HepG2 (cell line): ENCODE measurements at regions not wholly inside any gene's neighbourhood (a gene's known extent, or its start where the extent isn't known, plus 50 kb on each side); places are given as distances from the start of the nearest gene placed in this dataset.
"Not testable (repeated sequence)": the region's sequence is repeated elsewhere in the genome, so short reads cannot be mapped to it uniquely, and the experiment has no call there.

Experiments used
- ATAC-seq: fragments of 200-7000 bp; cut with Tn5 transposase; 3 replicates; pipeline ENCODE4 v1.9.1; 2020; ENCODE audit warnings: mild to moderate bottlenecking, moderate library complexity
- BruUV-seq: library from RNA; stranded (reverse); fragments of 400-500 nt; replicated peaks from 2 replicates; lab custom pipeline; 2021; lab: Mats Ljungman, UMichigan
- CTCF ChIA-PET: fragments of 300-600 bp; formaldehyde crosslinking; extraction: SDS; loops from one replicate; lab custom pipeline; 2021; ENCODE audit warnings: low total read pairs, inconsistent platforms, low intra/inter-chr PET ratio; lab: Yijun Ruan, JAX
- POLR2A ChIA-PET: fragments of 350-600 bp; sonication (Branson Sonifier 250); formaldehyde crosslinking; loops from one replicate; lab custom pipeline; 2020; ENCODE audit warnings: antibody characterized with exemption, inconsistent platforms; lab: Yijun Ruan, JAX
- DNase-seq: peaks from one replicate; pipeline ENCODE4 v3.0.0-alpha.2; 2015; ENCODE audit warnings: low spot score
- FAIRE-seq: peaks from 3 replicates; lab custom pipeline; 2011; peaks lifted over from hg19 to GRCh38; lab: Jason Lieb, UNC
- H2AFZ ChIP-seq: one replicate; pipeline ENCODE4 v1.6.1; 2011; ENCODE audit warnings: low read length, inconsistent platforms
- H3K27ac ChIP-seq: fragments of 300-600 bp; 3 replicates; pipeline ENCODE4 v1.8.0; 2011; ENCODE audit warnings: mixed run types, mild to moderate bottlenecking, mixed read lengths, low read length, inconsistent platforms; ENCODE audit not compliant: insufficient read depth; ENCODE audit errors: extremely low read length
- H3K27me3 ChIP-seq, 2 experiments: fragments of 200-600 bp in 1 of 2; 2 replicates in 1 of 2; 3 replicates in 1 of 2; pipeline versions ENCODE4 v1.6.0 to v1.8.0; 2011; ENCODE audit warnings: low read length in 2 of 2, mild to moderate bottlenecking in 2 of 2, moderate library complexity in 2 of 2, inconsistent platforms in 1 of 2; ENCODE audit not compliant: insufficient read depth in 2 of 2, control insufficient read depth in 1 of 2
- H3K36me3 ChIP-seq, 2 experiments: fragments of 200-600 bp in 1 of 2; replicated peaks in 1 of 2; 2 replicates in 1 of 2; 3 replicates in 1 of 2; pipeline versions ENCODE4 v1.5.1 to v1.8.0; 2011; ENCODE audit warnings: low read length in 2 of 2, inconsistent platforms in 1 of 2; ENCODE audit not compliant: insufficient read depth in 2 of 2, control insufficient read depth in 1 of 2
- H3K4me1 ChIP-seq: 2 replicates; pipeline ENCODE4 v1.5.1; 2012; ENCODE audit warnings: low read length, inconsistent platforms; ENCODE audit not compliant: insufficient read depth
- H3K4me2 ChIP-seq: 2 replicates; pipeline ENCODE4 v1.6.0; 2011; ENCODE audit warnings: low read depth, low read length, inconsistent platforms
- H3K4me3 ChIP-seq, 3 experiments: fragments of 200-600 bp in 1 of 3; sonication (generic), shearing (Covaris generic) in 1 of 3; replicated peaks in 1 of 3; 2 replicates each; pipeline ENCODE4 v1.5.1; 2011 to 2016; ENCODE audit warnings: low read length in 3 of 3, inconsistent platforms in 2 of 3, low read depth in 2 of 3, mild to moderate bottlenecking in 2 of 3, control low read depth in 1 of 3, mixed read lengths in 1 of 3; ENCODE audit not compliant: insufficient read depth in 1 of 3
- H3K79me2 ChIP-seq: one replicate; pipeline ENCODE4 v1.6.1; 2011; ENCODE audit warnings: low read length, inconsistent platforms; ENCODE audit not compliant: insufficient read depth
- H3K9ac ChIP-seq: 2 replicates; pipeline ENCODE4 v1.6.0; 2011; ENCODE audit warnings: mild to moderate bottlenecking, low read depth, low read length, inconsistent platforms; ENCODE audit not compliant: insufficient read depth
- H3K9me3 ChIP-seq: 2 replicates; pipeline ENCODE4 v1.5.1; 2012; ENCODE audit warnings: mild to moderate bottlenecking, low read length
- H4K20me1 ChIP-seq: 2 replicates; pipeline ENCODE4 v1.6.0; 2011; ENCODE audit warnings: inconsistent platforms, mild to moderate bottlenecking, low read length, moderate library complexity; ENCODE audit not compliant: insufficient read depth
- HNRNPH1 ChIP-seq: fragments of 200-400 bp; formaldehyde crosslinking; optimal IDR thresholded peaks from 2 replicates; pipeline ENCODE3; 2017; ENCODE audit warnings: mild to moderate bottlenecking, low read depth, low read length
- HOXA3 ChIP-seq: sonication (generic); formaldehyde crosslinking; IDR thresholded peaks from 2 replicates; pipeline ENCODE4 v1.5.0; 2020; ENCODE audit warnings: missing genetic modification reagents
- NCOA1 ChIP-seq: sonication (generic); formaldehyde crosslinking; IDR thresholded peaks from 2 replicates; pipeline ENCODE4 v1.9.0; 2021; ENCODE audit warnings: missing genetic modification reagents
- REL ChIP-seq: sonication (generic); formaldehyde crosslinking; conservative IDR thresholded peaks from 2 replicates; pipeline ENCODE4 v1.8.0; 2022; ENCODE audit warnings: mild to moderate bottlenecking, missing genetic modification reagents, moderate library complexity
- SIX1 ChIP-seq: sonication (generic); formaldehyde crosslinking; IDR thresholded peaks from 2 replicates; pipeline ENCODE4 v1.4.0; 2020; ENCODE audit warnings: missing genetic modification reagents, borderline replicate concordance
- SNAPC2 ChIP-seq: sonication (generic); formaldehyde crosslinking; IDR thresholded peaks from 2 replicates; pipeline ENCODE4 v1.8.1; 2022; ENCODE audit warnings: mild to moderate bottlenecking, missing genetic modification reagents
- SRY ChIP-seq: sonication (generic); formaldehyde crosslinking; IDR thresholded peaks from 2 replicates; pipeline ENCODE4 v1.8.0; 2022; ENCODE audit warnings: mild to moderate bottlenecking, missing genetic modification reagents
- ZFP62 ChIP-seq: sonication (generic); formaldehyde crosslinking; IDR thresholded peaks from 2 replicates; pipeline ENCODE4 v1.4.0; 2020; ENCODE audit warnings: missing genetic modification reagents
- ZNF276 ChIP-seq: sonication (generic); formaldehyde crosslinking; IDR thresholded peaks from 2 replicates; pipeline ENCODE4 v1.4.0; 2020; ENCODE audit warnings: mild to moderate bottlenecking, low read depth, missing genetic modification reagents
- ZNF530 ChIP-seq: sonication (generic); formaldehyde crosslinking; IDR thresholded peaks from 2 replicates; pipeline ENCODE4 v1.5.0; 2020; ENCODE audit warnings: low read depth, mild to moderate bottlenecking, missing genetic modification reagents
- ZNF619 ChIP-seq: sonication (generic); formaldehyde crosslinking; IDR thresholded peaks from 2 replicates; pipeline ENCODE4 v1.4.0; 2020; ENCODE audit warnings: mild to moderate bottlenecking, missing genetic modification reagents
- WGBS: methylation state at CpG from one replicate; pipeline ENCODE4 v1.1.6; 2017; ENCODE audit warnings: low lambda C conversion rate; 5-methylcytosine and 5-hydroxymethylcytosine counted together
- in situ Hi-C: cut with HindIII; loops from 2 replicates; pipeline ENCODE4 v1.10.0; 2017; ENCODE audit warnings: low pct_unique_long_range_greater_than_20kb; ENCODE audit not compliant: extremely low pct_ligation_motif_present
- intact Hi-C: fragments of 100-400 bp; cut with micrococcal nuclease; formaldehyde crosslinking; loops from one replicate; pipeline ENCODE4 v1.10.0; 2022; ENCODE audit not compliant: unreplicated experiment
- TF ChIP-seq, protein P1 (sequence below): sonication (generic); formaldehyde crosslinking; IDR thresholded peaks from 2 replicates; pipeline ENCODE4 v1.5.0; 2020; ENCODE audit warnings: mild to moderate bottlenecking, missing genetic modification reagents, moderate library complexity

DNA sequence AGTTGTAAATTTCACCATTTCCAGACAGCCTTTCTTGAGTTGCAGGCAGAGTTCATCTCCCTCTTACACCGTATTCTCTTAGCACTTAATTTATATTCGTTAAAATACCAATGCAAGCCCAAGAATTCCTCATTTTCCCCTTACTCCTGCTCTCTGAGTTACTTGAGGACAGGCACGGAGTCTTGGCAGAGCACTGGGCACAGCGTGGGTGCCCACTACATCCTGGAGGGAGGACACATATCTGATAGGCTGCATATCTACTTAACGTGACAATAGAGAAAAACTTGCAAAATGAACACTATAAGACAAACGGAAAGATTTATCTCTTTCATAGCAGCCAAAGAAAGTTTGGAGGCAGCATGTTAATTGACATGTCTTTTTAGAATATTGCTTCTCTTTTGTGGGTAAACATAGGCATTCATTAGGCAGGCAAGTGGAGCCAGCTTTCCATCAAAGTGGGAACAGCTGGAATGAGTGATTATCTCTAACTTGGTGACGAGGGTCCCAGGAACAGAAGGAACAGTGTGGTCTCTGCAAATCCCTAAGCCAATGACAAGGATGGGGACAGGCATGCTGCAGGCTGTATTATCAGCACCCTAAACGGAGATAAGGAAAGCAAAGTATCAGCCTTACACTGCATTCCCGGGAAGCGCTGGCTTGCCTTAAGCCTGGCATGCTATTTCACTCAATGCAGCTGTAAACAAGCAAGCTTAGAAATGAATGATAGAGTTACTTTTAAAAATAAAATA, 116.5 kb downstream of the RTP4 start (continued):
- no peak for TF ChIP-seq ZNF276 (CRISPR knock-in tag)
- TF ChIP-seq, all 625 proteins: peak for 0

GRCh38 chr3:187481426-187481825, 113.2 kb downstream of the RTP4 start:
- Histone ChIP-seq H3K4me1 (no peaks in the 10 kb centered on the region), H3K4me2 (no peak overlapping the region)
- WGBS = 0% methylated on average over 3 of the region's 3 CpGs
- TF ChIP-seq ZFP62 (CRISPR knock-in tag) = no peak
- TF ChIP-seq REL (CRISPR knock-in tag) = no peak
- TF ChIP-seq NCOA1 (CRISPR knock-in tag) = no peak
- TF ChIP-seq ZNF619 (CRISPR knock-in tag) = no peak
- no peak for TF ChIP-seq ZNF530
- TF ChIP-seq, protein P1, sequence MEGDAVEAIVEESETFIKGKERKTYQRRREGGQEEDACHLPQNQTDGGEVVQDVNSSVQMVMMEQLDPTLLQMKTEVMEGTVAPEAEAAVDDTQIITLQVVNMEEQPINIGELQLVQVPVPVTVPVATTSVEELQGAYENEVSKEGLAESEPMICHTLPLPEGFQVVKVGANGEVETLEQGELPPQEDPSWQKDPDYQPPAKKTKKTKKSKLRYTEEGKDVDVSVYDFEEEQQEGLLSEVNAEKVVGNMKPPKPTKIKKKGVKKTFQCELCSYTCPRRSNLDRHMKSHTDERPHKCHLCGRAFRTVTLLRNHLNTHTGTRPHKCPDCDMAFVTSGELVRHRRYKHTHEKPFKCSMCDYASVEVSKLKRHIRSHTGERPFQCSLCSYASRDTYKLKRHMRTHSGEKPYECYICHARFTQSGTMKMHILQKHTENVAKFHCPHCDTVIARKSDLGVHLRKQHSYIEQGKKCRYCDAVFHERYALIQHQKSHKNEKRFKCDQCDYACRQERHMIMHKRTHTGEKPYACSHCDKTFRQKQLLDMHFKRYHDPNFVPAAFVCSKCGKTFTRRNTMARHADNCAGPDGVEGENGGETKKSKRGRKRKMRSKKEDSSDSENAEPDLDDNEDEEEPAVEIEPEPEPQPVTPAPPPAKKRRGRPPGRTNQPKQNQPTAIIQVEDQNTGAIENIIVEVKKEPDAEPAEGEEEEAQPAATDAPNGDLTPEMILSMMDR (CRISPR knock-in tag) = no peak
- no peak for TF ChIP-seq HNRNPH1
- no peak for TF ChIP-seq SNAPC2 (CRISPR knock-in tag)
- no peak for TF ChIP-seq SRY (CRISPR knock-in tag)
- TF ChIP-seq SIX1 (CRISPR knock-in tag) = no peak
- no peak for TF ChIP-seq HOXA3 (CRISPR knock-in tag)
- TF ChIP-seq, all 625 proteins: peak for 0
- no peak overlapping the region for H3K9ac ChIP-seq
- no peak overlapping the region for H2AFZ ChIP-seq
- ATAC-seq (no peak), FAIRE-seq (no peak), DNase-seq (no peak)
- no peaks in the 10 kb centered on the region for H3K27me3 ChIP-seq
- POLR2A ChIA-PET = no interaction called here
- no peaks in the 10 kb centered on the region for H3K9me3 ChIP-seq
- BruUV-seq = no TSS peak
- no peaks in the 10 kb centered on the region for H3K79me2 ChIP-seq
- CTCF ChIA-PET = no interaction called here
- H3K27ac ChIP-seq = no peak overlapping the region
- intact Hi-C loops = no loop called here
- no peaks in the 10 kb centered on the region for H4K20me1 ChIP-seq
- no peaks in the 10 kb centered on the region for H3K36me3 ChIP-seq
- H3K4me3 ChIP-seq = no peak overlapping the region
- in situ Hi-C loops = no loop called here

GRCh38 chr3:187475613-187476012, 107.4 kb downstream of the RTP4 start:
- H3K79me2 ChIP-seq, H3K36me3 ChIP-seq, H3K9ac ChIP-seq, H3K4me2 ChIP-seq, H3K4me3 ChIP-seq, intact Hi-C loops, POLR2A ChIA-PET, DNase-seq, H3K4me1 ChIP-seq, FAIRE-seq, H3K27ac ChIP-seq, H4K20me1 ChIP-seq, in situ Hi-C loops, CTCF ChIA-PET, ATAC-seq, H2AFZ ChIP-seq, H3K27me3 ChIP-seq, BruUV-seq: not testable (repeated sequence)
- H3K9me3 ChIP-seq = peaks cover 20% of the 10 kb centered on the region
